ENCODE measurements at regions not wholly inside any gene's neighbourhood (a gene's known extent, or its start where the extent isn't known, plus 50 kb on each side); places are given as distances from the start of the nearest gene placed in this dataset.

DNA sequence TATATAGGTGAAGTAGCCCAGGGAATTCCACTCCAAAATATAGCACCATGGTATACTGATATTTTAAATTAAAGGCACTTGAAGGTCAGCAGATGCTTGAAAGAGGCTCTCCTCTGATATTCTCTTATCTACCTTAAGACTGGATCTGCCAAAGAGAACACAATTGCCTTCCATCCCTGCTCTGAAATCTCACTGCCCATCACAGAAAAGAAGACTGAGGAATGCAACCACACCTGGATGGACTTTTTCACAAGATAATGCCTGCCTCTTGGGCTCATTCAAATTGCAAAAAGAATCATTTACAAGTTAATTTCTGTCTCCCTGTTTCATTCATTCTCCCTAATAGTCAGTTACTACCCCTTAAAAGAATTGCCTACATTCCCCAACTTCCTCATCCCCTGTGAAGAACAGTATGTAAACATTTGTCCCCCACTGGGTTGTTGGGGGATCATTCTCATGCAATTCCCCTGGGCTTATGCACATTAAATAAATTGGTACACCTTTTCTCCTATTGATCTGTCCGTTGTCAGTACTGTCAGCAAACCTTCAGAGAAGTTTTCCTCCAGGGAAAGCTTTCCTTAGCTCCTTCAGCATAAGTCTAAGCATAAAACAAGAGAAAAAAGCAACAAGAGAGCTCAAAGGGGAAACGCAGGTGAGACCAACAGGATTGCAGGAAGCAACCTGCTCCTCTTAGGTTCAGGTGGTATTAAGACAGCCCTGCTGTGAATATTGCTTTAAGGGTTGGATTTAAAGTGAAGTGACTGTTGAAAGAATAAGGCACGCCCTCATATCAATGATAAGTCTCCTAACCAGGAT is 171.4 kb upstream of the SLC30A5 start:
- Histone ChIP-seq H2AFZ (no peak overlapping the region), H3F3A (replicated peaks; ENCODE audit: low read depth) (peaks cover 27% of the 10 kb centered on the region), H3K27ac (ENCODE audit: low read depth) (peak overlapping the region; percentile 98), H3K79me2 (replicated peaks; ENCODE audit: insufficient read depth) (no peaks in the 10 kb centered on the region), H3K27me3 (ENCODE audit: insufficient read depth) (no peaks in the 10 kb centered on the region), H3K4me2 (peak overlapping the region; percentile 22), H3K36me3 (ENCODE audit: insufficient read depth) (peaks cover 8% of the 10 kb centered on the region), H3K4me3 (0 out of 2 replicates have a peak overlapping the region, but pooled peaks have one; percentile 4), H3K4me1 (ENCODE audit: insufficient read depth) (peaks cover 31% of the 10 kb centered on the region), H3K9me2 (ENCODE audit: insufficient read depth) (peaks cover 16% of the 10 kb centered on the region), H4K20me1 (replicated peaks; ENCODE audit: insufficient read depth) (no peaks in the 10 kb centered on the region)
- TF ChIP-seq, protein P1, sequence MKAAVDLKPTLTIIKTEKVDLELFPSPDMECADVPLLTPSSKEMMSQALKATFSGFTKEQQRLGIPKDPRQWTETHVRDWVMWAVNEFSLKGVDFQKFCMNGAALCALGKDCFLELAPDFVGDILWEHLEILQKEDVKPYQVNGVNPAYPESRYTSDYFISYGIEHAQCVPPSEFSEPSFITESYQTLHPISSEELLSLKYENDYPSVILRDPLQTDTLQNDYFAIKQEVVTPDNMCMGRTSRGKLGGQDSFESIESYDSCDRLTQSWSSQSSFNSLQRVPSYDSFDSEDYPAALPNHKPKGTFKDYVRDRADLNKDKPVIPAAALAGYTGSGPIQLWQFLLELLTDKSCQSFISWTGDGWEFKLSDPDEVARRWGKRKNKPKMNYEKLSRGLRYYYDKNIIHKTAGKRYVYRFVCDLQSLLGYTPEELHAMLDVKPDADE (IDR thresholded peaks at IDR 0.05) = no peak
- TF ChIP-seq EZH2 (IDR thresholded peaks at IDR 0.05; ENCODE audit: low read depth, unreplicated experiment) (no peak), ZNF331 (CRISPR knock-in tag; IDR thresholded peaks at IDR 0.05; ENCODE audit: low read depth) (0 out of 2 replicates have a peak, but pooled peaks have one; percentile 3), POLR2AphosphoS5 (IDR thresholded peaks at IDR 0.05; ENCODE audit: low read depth) (peak; percentile 3; the same call in 1 of the 2 replicates), CREB1 (CRISPR knock-in tag; IDR thresholded peaks at IDR 0.05; ENCODE audit: low read depth) (no peak), JUNB (IDR thresholded peaks at IDR 0.05; ENCODE audit: unreplicated experiment) (no peak), EZH2phosphoT487 (IDR thresholded peaks at IDR 0.05; ENCODE audit: unreplicated experiment) (no peak), NANOG (IDR thresholded peaks at IDR 0.05; ENCODE audit: borderline replicate concordance) (peak; percentile 97), STAT1 (IDR thresholded peaks at IDR 0.05; ENCODE audit: unreplicated experiment) (no peak), ZNF114 (CRISPR knock-in tag; IDR thresholded peaks at IDR 0.05) (0 out of 2 replicates have a peak, but pooled peaks have one; percentile 12)
- TF ChIP-seq, protein P2, sequence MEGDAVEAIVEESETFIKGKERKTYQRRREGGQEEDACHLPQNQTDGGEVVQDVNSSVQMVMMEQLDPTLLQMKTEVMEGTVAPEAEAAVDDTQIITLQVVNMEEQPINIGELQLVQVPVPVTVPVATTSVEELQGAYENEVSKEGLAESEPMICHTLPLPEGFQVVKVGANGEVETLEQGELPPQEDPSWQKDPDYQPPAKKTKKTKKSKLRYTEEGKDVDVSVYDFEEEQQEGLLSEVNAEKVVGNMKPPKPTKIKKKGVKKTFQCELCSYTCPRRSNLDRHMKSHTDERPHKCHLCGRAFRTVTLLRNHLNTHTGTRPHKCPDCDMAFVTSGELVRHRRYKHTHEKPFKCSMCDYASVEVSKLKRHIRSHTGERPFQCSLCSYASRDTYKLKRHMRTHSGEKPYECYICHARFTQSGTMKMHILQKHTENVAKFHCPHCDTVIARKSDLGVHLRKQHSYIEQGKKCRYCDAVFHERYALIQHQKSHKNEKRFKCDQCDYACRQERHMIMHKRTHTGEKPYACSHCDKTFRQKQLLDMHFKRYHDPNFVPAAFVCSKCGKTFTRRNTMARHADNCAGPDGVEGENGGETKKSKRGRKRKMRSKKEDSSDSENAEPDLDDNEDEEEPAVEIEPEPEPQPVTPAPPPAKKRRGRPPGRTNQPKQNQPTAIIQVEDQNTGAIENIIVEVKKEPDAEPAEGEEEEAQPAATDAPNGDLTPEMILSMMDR (conservative IDR thresholded peaks at IDR 0.05; ENCODE audit: low read depth in 2 of 2) = no peak
- TF ChIP-seq, protein P3, sequence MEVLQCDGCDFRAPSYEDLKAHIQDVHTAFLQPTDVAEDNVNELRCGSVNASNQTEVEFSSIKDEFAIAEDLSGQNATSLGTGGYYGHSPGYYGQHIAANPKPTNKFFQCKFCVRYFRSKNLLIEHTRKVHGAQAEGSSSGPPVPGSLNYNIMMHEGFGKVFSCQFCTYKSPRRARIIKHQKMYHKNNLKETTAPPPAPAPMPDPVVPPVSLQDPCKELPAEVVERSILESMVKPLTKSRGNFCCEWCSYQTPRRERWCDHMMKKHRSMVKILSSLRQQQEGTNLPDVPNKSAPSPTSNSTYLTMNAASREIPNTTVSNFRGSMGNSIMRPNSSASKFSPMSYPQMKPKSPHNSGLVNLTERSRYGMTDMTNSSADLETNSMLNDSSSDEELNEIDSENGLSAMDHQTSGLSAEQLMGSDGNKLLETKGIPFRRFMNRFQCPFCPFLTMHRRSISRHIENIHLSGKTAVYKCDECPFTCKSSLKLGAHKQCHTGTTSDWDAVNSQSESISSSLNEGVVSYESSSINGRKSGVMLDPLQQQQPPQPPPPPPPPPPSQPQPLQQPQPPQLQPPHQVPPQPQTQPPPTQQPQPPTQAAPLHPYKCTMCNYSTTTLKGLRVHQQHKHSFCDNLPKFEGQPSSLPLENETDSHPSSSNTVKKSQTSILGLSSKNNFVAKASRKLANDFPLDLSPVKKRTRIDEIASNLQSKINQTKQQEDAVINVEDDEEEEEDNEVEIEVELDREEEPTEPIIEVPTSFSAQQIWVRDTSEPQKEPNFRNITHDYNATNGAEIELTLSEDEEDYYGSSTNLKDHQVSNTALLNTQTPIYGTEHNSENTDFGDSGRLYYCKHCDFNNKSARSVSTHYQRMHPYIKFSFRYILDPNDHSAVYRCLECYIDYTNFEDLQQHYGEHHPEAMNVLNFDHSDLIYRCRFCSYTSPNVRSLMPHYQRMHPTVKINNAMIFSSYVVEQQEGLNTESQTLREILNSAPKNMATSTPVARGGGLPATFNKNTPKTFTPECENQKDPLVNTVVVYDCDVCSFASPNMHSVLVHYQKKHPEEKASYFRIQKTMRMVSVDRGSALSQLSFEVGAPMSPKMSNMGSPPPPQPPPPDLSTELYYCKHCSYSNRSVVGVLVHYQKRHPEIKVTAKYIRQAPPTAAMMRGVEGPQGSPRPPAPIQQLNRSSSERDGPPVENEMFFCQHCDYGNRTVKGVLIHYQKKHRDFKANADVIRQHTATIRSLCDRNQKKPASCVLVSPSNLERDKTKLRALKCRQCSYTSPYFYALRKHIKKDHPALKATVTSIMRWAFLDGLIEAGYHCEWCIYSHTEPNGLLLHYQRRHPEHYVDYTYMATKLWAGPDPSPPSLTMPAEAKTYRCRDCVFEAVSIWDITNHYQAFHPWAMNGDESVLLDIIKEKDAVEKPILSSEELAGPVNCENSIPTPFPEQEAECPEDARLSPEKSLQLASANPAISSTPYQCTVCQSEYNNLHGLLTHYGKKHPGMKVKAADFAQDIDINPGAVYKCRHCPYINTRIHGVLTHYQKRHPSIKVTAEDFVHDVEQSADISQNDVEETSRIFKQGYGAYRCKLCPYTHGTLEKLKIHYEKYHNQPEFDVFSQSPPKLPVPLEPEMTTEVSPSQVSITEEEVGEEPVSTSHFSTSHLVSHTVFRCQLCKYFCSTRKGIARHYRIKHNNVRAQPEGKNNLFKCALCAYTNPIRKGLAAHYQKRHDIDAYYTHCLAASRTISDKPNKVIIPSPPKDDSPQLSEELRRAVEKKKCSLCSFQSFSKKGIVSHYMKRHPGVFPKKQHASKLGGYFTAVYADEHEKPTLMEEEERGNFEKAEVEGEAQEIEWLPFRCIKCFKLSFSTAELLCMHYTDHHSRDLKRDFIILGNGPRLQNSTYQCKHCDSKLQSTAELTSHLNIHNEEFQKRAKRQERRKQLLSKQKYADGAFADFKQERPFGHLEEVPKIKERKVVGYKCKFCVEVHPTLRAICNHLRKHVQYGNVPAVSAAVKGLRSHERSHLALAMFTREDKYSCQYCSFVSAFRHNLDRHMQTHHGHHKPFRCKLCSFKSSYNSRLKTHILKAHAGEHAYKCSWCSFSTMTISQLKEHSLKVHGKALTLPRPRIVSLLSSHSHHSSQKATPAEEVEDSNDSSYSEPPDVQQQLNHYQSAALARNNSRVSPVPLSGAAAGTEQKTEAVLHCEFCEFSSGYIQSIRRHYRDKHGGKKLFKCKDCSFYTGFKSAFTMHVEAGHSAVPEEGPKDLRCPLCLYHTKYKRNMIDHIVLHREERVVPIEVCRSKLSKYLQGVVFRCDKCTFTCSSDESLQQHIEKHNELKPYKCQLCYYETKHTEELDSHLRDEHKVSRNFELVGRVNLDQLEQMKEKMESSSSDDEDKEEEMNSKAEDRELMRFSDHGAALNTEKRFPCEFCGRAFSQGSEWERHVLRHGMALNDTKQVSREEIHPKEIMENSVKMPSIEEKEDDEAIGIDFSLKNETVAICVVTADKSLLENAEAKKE (CRISPR knock-in tag; IDR thresholded peaks at IDR 0.05) = peak; percentile 94
- TF ChIP-seq, protein P4, sequence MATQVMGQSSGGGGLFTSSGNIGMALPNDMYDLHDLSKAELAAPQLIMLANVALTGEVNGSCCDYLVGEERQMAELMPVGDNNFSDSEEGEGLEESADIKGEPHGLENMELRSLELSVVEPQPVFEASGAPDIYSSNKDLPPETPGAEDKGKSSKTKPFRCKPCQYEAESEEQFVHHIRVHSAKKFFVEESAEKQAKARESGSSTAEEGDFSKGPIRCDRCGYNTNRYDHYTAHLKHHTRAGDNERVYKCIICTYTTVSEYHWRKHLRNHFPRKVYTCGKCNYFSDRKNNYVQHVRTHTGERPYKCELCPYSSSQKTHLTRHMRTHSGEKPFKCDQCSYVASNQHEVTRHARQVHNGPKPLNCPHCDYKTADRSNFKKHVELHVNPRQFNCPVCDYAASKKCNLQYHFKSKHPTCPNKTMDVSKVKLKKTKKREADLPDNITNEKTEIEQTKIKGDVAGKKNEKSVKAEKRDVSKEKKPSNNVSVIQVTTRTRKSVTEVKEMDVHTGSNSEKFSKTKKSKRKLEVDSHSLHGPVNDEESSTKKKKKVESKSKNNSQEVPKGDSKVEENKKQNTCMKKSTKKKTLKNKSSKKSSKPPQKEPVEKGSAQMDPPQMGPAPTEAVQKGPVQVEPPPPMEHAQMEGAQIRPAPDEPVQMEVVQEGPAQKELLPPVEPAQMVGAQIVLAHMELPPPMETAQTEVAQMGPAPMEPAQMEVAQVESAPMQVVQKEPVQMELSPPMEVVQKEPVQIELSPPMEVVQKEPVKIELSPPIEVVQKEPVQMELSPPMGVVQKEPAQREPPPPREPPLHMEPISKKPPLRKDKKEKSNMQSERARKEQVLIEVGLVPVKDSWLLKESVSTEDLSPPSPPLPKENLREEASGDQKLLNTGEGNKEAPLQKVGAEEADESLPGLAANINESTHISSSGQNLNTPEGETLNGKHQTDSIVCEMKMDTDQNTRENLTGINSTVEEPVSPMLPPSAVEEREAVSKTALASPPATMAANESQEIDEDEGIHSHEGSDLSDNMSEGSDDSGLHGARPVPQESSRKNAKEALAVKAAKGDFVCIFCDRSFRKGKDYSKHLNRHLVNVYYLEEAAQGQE (IDR thresholded peaks at IDR 0.05; ENCODE audit: unreplicated experiment) = no peak
- no peak overlapping the region for H3K4me3 Mint-ChIP-seq
- H3K27me3 Mint-ChIP-seq (ENCODE audit: insufficient read depth, low read depth, poor library complexity) = peaks cover 24% of the 10 kb centered on the region
- H3K9me3 Mint-ChIP-seq = peaks cover 77% of the 10 kb centered on the region
- peaks cover 41% of the 10 kb centered on the region for H3K4me1 Mint-ChIP-seq
- H3K36me3 Mint-ChIP-seq (ENCODE audit: low read depth) = peaks cover 83% of the 10 kb centered on the region
- H3K27ac Mint-ChIP-seq = peak overlapping the region; percentile 99
- peak; percentile 83 for DNase-seq (ENCODE audit: low spot score)
- ATAC-seq = peak; percentile 90

All from GM23338 (cell line).